GM19467 (cell line): ENCODE measurements at regions not wholly inside any gene's neighbourhood (a gene's known extent, or its start where the extent isn't known, plus 50 kb on each side); places are given as distances from the start of the nearest gene placed in this dataset.

Experiments
- ATAC-seq: cut with Tn5 transposase; IDR thresholded peaks from one replicate; pipeline ENCODE4 v1.9.1; 2021; ENCODE audit warnings: mild to moderate bottlenecking, moderate library complexity; ENCODE audit not compliant: unreplicated experiment

GRCh38 chr10:44042075-44042770 lies 342.7 kb downstream of the CXCL12 start:
- ATAC-seq, result no peak

- no peak for ATAC-seq
Observed at GRCh38 chr10:44039599-44039998, 345.3 kb downstream of the CXCL12 start.

- no peak for ATAC-seq
Observed at GRCh38 chr10:44036425-44036824, 348.5 kb downstream of the CXCL12 start.

- ATAC-seq, result no peak
Observed at GRCh38 chr10:44035474-44036197, 349.3 kb downstream of the CXCL12 start.

- no peak for ATAC-seq
Observed at GRCh38 chr10:44034946-44035345, 350.0 kb downstream of the CXCL12 start.

- ATAC-seq, result no peak
Observed at GRCh38 chr10:44033008-44033407, 351.9 kb downstream of the CXCL12 start.

- ATAC-seq, result no peak
Observed at GRCh38 chr10:44032216-44032615, 352.7 kb downstream of the CXCL12 start.

- no peak for ATAC-seq
Observed at GRCh38 chr10:44030738-44031137, 354.2 kb downstream of the CXCL12 start.

- ATAC-seq, result peak; percentile 73
Observed at GRCh38 chr10:44030132-44030531, 354.8 kb downstream of the CXCL12 start.

- ATAC-seq, result no peak
Observed at GRCh38 chr10:44028384-44029137, 356.3 kb downstream of the CXCL12 start.

- no peak for ATAC-seq
Observed at GRCh38 chr10:44024356-44025116, 360.4 kb downstream of the CXCL12 start.

GRCh38 chr10:44023517-44023916 lies 361.4 kb downstream of the CXCL12 start:
- no peak for ATAC-seq

- no peak for ATAC-seq
Observed at GRCh38 chr10:44022203-44022602, 362.7 kb downstream of the CXCL12 start.

GRCh38 chr10:44020322-44021111 lies 364.4 kb downstream of the CXCL12 start:
- no peak for ATAC-seq

- ATAC-seq, result no peak
Observed at GRCh38 chr10:44017483-44018145, 367.3 kb downstream of the CXCL12 start.

GRCh38 chr10:44016589-44017482 lies 368.1 kb downstream of the CXCL12 start:
- no peak for ATAC-seq

- no peak for ATAC-seq
Observed at GRCh38 chr10:44015702-44016500, 367.2 kb upstream of the ZNF32 start.
